ENCODE measurements at regions not wholly inside any gene's neighbourhood (a gene's known extent, or its start where the extent isn't known, plus 50 kb on each side); places are given as distances from the start of the nearest gene placed in this dataset.

DNA sequence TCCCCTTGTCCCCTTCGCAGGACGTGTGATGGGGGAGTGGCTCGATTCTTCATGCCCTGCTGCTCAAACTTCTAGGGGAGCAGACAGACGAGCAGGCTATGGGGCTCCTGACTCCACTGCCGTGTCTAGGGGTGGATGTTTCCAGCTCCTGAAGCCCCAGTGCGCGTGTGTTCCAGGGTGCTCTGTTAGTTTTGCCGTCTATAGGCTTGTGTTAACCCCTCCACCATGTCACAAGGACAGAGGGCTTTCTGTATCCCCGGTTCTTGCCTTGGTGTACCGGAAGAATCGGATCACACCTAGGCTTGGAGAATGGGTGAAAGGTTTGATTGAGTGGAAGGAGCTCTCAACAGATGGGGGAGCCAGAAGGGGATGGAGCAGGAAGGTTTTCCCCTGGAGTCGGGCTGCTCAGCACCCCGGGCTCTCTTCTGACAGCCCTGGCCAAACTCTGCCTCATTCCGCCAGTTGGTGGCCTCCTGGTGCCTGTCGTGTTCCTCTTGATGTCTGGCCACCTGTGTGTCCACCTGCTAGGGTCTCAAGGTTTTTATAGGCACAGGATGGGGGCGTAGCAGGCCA is 810.7 kb downstream of the BRD1 start:
- H2AFZ ChIP-seq (ENCODE audit: low read length): no peak overlapping the region
- no peaks in the 10 kb centered on the region for H3K79me2 ChIP-seq (ENCODE audit: insufficient read depth, low read length)
- H3K9me2 ChIP-seq (replicated peaks; ENCODE audit: low read depth, low read length): no peaks in the 10 kb centered on the region
- no peak overlapping the region for H3K4me3 ChIP-seq (ENCODE audit: low read length, poor library complexity, severe bottlenecking)
- H3K27me3 ChIP-seq (ENCODE audit: insufficient read depth, low read length, poor library complexity, severe bottlenecking): no peaks in the 10 kb centered on the region
- no peak overlapping the region for H3K4me2 ChIP-seq (ENCODE audit: low read depth, low read length, poor library complexity, severe bottlenecking)
- H3K36me3 ChIP-seq (ENCODE audit: insufficient read depth, low read length): no peaks in the 10 kb centered on the region
- H3F3A ChIP-seq (ENCODE audit: low read depth): no peaks in the 10 kb centered on the region
- H3K9me3 ChIP-seq (ENCODE audit: insufficient read depth, low read depth, low read length): peaks cover 5% of the 10 kb centered on the region; the same call in 1 of the 2 replicates
- H3K4me1 ChIP-seq (ENCODE audit: insufficient read depth, low read length, poor library complexity, severe bottlenecking): no peaks in the 10 kb centered on the region
- no peaks in the 10 kb centered on the region for H4K20me1 ChIP-seq (ENCODE audit: insufficient read depth, low read length, poor library complexity, severe bottlenecking)
- TF ChIP-seq EZH2phosphoT487 (IDR thresholded peaks at IDR 0.05; ENCODE audit: borderline replicate concordance) (no peak), CTCF (conservative IDR thresholded peaks at IDR 0.05; ENCODE audit: low read length) (no peak)
- no peak overlapping the region for H3K9ac ChIP-seq (ENCODE audit: low read depth, low read length, poor library complexity, severe bottlenecking)

GRCh38 chr22:49015993-49016908 is 811.4 kb downstream of the BRD1 start:
- Histone ChIP-seq H3K4me3 (ENCODE audit: low read length, poor library complexity, severe bottlenecking) (no peak overlapping the region), H3K4me1 (ENCODE audit: insufficient read depth, low read length, poor library complexity, severe bottlenecking) (no peaks in the 10 kb centered on the region), H3K4me2 (ENCODE audit: low read depth, low read length, poor library complexity, severe bottlenecking) (no peak overlapping the region), H2AFZ (ENCODE audit: low read length) (no peak overlapping the region), H3F3A (ENCODE audit: low read depth) (no peaks in the 10 kb centered on the region), H3K36me3 (ENCODE audit: insufficient read depth, low read length) (no peaks in the 10 kb centered on the region), H3K79me2 (ENCODE audit: insufficient read depth, low read length) (no peaks in the 10 kb centered on the region), H3K9me2 (replicated peaks; ENCODE audit: low read depth, low read length) (no peaks in the 10 kb centered on the region), H3K9ac (ENCODE audit: low read depth, low read length, poor library complexity, severe bottlenecking) (no peak overlapping the region), H3K9me3 (ENCODE audit: insufficient read depth, low read depth, low read length) (peaks cover 5% of the 10 kb centered on the region; the same call in 1 of the 2 replicates), H4K20me1 (ENCODE audit: insufficient read depth, low read length, poor library complexity, severe bottlenecking) (no peaks in the 10 kb centered on the region), H3K27me3 (ENCODE audit: insufficient read depth, low read length, poor library complexity, severe bottlenecking) (no peaks in the 10 kb centered on the region)
- TF ChIP-seq EZH2phosphoT487 (IDR thresholded peaks at IDR 0.05; ENCODE audit: borderline replicate concordance): no peak
- TF ChIP-seq CTCF (conservative IDR thresholded peaks at IDR 0.05; ENCODE audit: low read length): no peak

DNA sequence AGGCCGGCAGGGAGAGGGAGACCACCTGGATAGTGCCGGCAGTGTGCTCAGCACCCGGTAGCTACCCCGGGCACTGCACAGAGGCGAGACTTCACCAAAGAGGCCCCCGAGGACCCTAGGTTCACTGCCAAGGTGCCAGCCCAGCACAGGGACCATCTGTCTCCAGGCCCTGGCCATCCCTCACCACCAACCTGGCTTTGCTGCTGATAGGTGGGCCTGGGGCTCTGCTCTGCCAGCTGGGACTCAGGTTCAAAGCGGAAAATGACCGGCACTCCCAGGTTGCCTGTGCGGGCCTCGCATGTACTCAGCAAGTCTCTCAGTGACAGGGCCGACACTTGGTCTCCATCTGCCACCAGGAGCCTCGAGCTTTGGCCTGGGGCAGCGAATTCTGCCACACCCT is 812.2 kb downstream of the BRD1 start:
- H3K4me3 ChIP-seq (ENCODE audit: low read length, poor library complexity, severe bottlenecking): no peak overlapping the region
- peaks cover 5% of the 10 kb centered on the region; the same call in 1 of the 2 replicates for H3K9me3 ChIP-seq (ENCODE audit: insufficient read depth, low read depth, low read length)
- H2AFZ ChIP-seq (ENCODE audit: low read length): no peak overlapping the region
- no peaks in the 10 kb centered on the region for H3F3A ChIP-seq (ENCODE audit: low read depth)
- H3K4me1 ChIP-seq (ENCODE audit: insufficient read depth, low read length, poor library complexity, severe bottlenecking): no peaks in the 10 kb centered on the region
- no peaks in the 10 kb centered on the region for H3K79me2 ChIP-seq (ENCODE audit: insufficient read depth, low read length)
- H3K36me3 ChIP-seq (ENCODE audit: insufficient read depth, low read length): no peaks in the 10 kb centered on the region
- no peaks in the 10 kb centered on the region for H3K27me3 ChIP-seq (ENCODE audit: insufficient read depth, low read length, poor library complexity, severe bottlenecking)
- no peaks in the 10 kb centered on the region for H3K9me2 ChIP-seq (replicated peaks; ENCODE audit: low read depth, low read length)
- H4K20me1 ChIP-seq (ENCODE audit: insufficient read depth, low read length, poor library complexity, severe bottlenecking): no peaks in the 10 kb centered on the region
- no peak overlapping the region for H3K4me2 ChIP-seq (ENCODE audit: low read depth, low read length, poor library complexity, severe bottlenecking)
- H3K9ac ChIP-seq (ENCODE audit: low read depth, low read length, poor library complexity, severe bottlenecking): no peak overlapping the region
- TF ChIP-seq CTCF (conservative IDR thresholded peaks at IDR 0.05; ENCODE audit: low read length): no peak
- TF ChIP-seq EZH2phosphoT487 (IDR thresholded peaks at IDR 0.05; ENCODE audit: borderline replicate concordance): no peak
